IPS DF 6.9 (cell line): ENCODE measurements at regions not wholly inside any gene's neighbourhood (a gene's known extent, or its start where the extent isn't known, plus 50 kb on each side); places are given as distances from the start of the nearest gene placed in this dataset.

Source experiments
- DNase-seq: peaks from one replicate; pipeline ENCODE4 v3.0.0-alpha.2; 2013; ENCODE audit warnings: low read depth, low spot score
- H3K27ac ChIP-seq: one replicate; pipeline ENCODE4 v1.5.1; 2013; ENCODE audit warnings: low read length, control low read depth
- H3K27me3 ChIP-seq: 2 replicates; pipeline ENCODE4 v1.6.1; 2013; ENCODE audit warnings: mild to moderate bottlenecking, low read length; ENCODE audit not compliant: control insufficient read depth, insufficient read depth
- H3K36me3 ChIP-seq: 2 replicates; pipeline ENCODE4 v1.6.1; 2013; ENCODE audit warnings: low read length; ENCODE audit not compliant: control insufficient read depth, insufficient read depth
- H3K4me1 ChIP-seq: 2 replicates; pipeline ENCODE4 v1.6.1; 2013; ENCODE audit warnings: low read length; ENCODE audit not compliant: control insufficient read depth, insufficient read depth
- H3K4me3 ChIP-seq: 2 replicates; pipeline ENCODE4 v1.5.1; 2013; ENCODE audit warnings: mild to moderate bottlenecking, low read length
- H3K9me3 ChIP-seq: 2 replicates; pipeline ENCODE4 v1.6.1; 2013; ENCODE audit warnings: low read length, inconsistent platforms; ENCODE audit not compliant: control insufficient read depth, insufficient read depth
- WGBS: extraction: QIAGEN DNeasy Blood & Tissue Kit; methylation state at CpG from one replicate; pipeline ENCODE4 v1.1.7; 2013; ENCODE audit warnings: mixed read lengths, missing lambda C conversion rate; ENCODE audit not compliant: insufficient read length, insufficient coverage; 5-methylcytosine and 5-hydroxymethylcytosine counted together

- Histone ChIP-seq H3K4me1 (no peaks in the 10 kb centered on the region), H3K36me3 (0 out of 2 replicates have a peak, but pooled peaks cover 5% of the 10 kb centered on the region), H3K27ac (no peak overlapping the region), H3K4me3 (no peak overlapping the region), H3K9me3 (no peaks in the 10 kb centered on the region), H3K27me3 (no peaks in the 10 kb centered on the region)
- no peak for DNase-seq
- whole genome bisulfite sequencing, result no CpG with 5 or more reads among the region's 8 CpGs
These were observed 67.5 kb upstream of the SCG2 start for GRCh38 chr2:223669453-223670225.

GRCh38 chr2:223668302-223668998 is 66.3 kb upstream of the SCG2 start:
- Histone ChIP-seq H3K36me3 (0 out of 2 replicates have a peak, but pooled peaks cover 5% of the 10 kb centered on the region), H3K4me3 (no peak overlapping the region), H3K4me1 (no peaks in the 10 kb centered on the region), H3K9me3 (no peaks in the 10 kb centered on the region), H3K27me3 (no peaks in the 10 kb centered on the region), H3K27ac (no peak overlapping the region)
- no peak for DNase-seq
- no CpG with 5 or more reads among the region's 5 CpGs for WGBS

- no peaks in the 10 kb centered on the region for H3K36me3 ChIP-seq
- no peaks in the 10 kb centered on the region for H3K27me3 ChIP-seq
- H3K4me3 ChIP-seq, result no peak overlapping the region
- H3K4me1 ChIP-seq, result 0 out of 2 replicates have a peak, but pooled peaks cover under 1% of the 10 kb centered on the region
- no CpG with 5 or more reads among the region's 6 CpGs for WGBS
- no peak for DNase-seq
- H3K9me3 ChIP-seq, result no peaks in the 10 kb centered on the region
- H3K27ac ChIP-seq, result no peak overlapping the region
These were observed 52.3 kb upstream of the SCG2 start for GRCh38 chr2:223654384-223654915.

DNA sequence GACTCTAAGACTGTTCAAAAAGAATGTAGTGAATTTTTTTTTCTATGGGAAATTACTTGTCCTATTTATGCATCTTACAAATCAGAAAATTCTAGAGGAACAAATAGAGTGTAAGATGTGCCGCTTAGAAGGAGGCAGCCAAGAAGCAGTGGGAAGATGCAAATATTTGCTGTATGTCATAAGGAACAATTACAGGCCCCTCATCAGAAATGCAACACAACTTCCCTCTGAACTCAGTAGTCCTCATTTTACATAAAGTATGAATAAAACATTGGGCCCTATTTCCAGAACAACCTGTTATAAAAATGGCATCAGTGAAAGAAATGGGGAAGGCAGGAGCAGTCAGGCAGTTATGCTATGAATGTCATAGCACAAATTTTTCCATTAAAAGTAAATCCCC is 50.7 kb upstream of the SCG2 start:
- Histone ChIP-seq H3K4me3 (no peak overlapping the region), H3K27ac (no peak overlapping the region), H3K9me3 (no peaks in the 10 kb centered on the region), H3K4me1 (0 out of 2 replicates have a peak, but pooled peaks cover 2% of the 10 kb centered on the region), H3K36me3 (no peaks in the 10 kb centered on the region), H3K27me3 (no peaks in the 10 kb centered on the region)
- DNase-seq, result no peak
- WGBS, result no CpG with 5 or more reads among the region's 1 CpG

GRCh38 chr2:223652122-223652521 is 50.0 kb upstream of the SCG2 start:
- Histone ChIP-seq H3K9me3 (no peaks in the 10 kb centered on the region), H3K4me1 (0 out of 2 replicates have a peak, but pooled peaks cover 2% of the 10 kb centered on the region), H3K36me3 (no peaks in the 10 kb centered on the region), H3K4me3 (no peak overlapping the region), H3K27me3 (no peaks in the 10 kb centered on the region), H3K27ac (no peak overlapping the region)
- WGBS, result no CpG with 5 or more reads among the region's 1 CpG
- no peak for DNase-seq
